ENCODE measurements at regions not wholly inside any gene's neighbourhood (a gene's known extent, or its start where the extent isn't known, plus 50 kb on each side); places are given as distances from the start of the nearest gene placed in this dataset.

- peaks cover 4% of the 10 kb centered on the region for H3K9me3 Mint-ChIP-seq
- no peak overlapping the region for H3K27ac Mint-ChIP-seq
- ATAC-seq = no peak
- H3K4me3 Mint-ChIP-seq = no peak overlapping the region
- H3K27me3 Mint-ChIP-seq = no peaks in the 10 kb centered on the region
- no peaks in the 10 kb centered on the region for H3K36me3 Mint-ChIP-seq
- H3K4me1 Mint-ChIP-seq = no peaks in the 10 kb centered on the region
Measured at GRCh38 chr15:97026781-97027180, 696.3 kb downstream of the NR2F2 start.

GRCh38 chr15:97027772-97028171 is 697.3 kb downstream of the NR2F2 start:
- peaks cover 4% of the 10 kb centered on the region for H3K9me3 Mint-ChIP-seq
- H3K27me3 Mint-ChIP-seq = no peaks in the 10 kb centered on the region
- no peaks in the 10 kb centered on the region for H3K4me1 Mint-ChIP-seq
- H3K36me3 Mint-ChIP-seq = no peaks in the 10 kb centered on the region
- no peak for ATAC-seq
- no peak overlapping the region for H3K4me3 Mint-ChIP-seq
- no peak overlapping the region for H3K27ac Mint-ChIP-seq

- no peak overlapping the region for H3K27ac Mint-ChIP-seq
- H3K36me3 Mint-ChIP-seq = no peaks in the 10 kb centered on the region
- H3K9me3 Mint-ChIP-seq = peaks cover 7% of the 10 kb centered on the region
- H3K4me3 Mint-ChIP-seq = no peak overlapping the region
- no peaks in the 10 kb centered on the region for H3K4me1 Mint-ChIP-seq
- no peak for ATAC-seq
- no peaks in the 10 kb centered on the region for H3K27me3 Mint-ChIP-seq
Measured at GRCh38 chr15:97030251-97030650, 699.8 kb downstream of the NR2F2 start.

- H3K4me3 Mint-ChIP-seq = no peak overlapping the region
- no peaks in the 10 kb centered on the region for H3K4me1 Mint-ChIP-seq
- no peaks in the 10 kb centered on the region for H3K27me3 Mint-ChIP-seq
- ATAC-seq = no peak
- peaks cover 13% of the 10 kb centered on the region for H3K9me3 Mint-ChIP-seq
- H3K27ac Mint-ChIP-seq = no peak overlapping the region
- no peaks in the 10 kb centered on the region for H3K36me3 Mint-ChIP-seq
Measured at GRCh38 chr15:97036301-97036700, 705.8 kb downstream of the NR2F2 start.

- Mint-ChIP-seq H3K9me3 (peaks cover 13% of the 10 kb centered on the region), H3K4me1 (no peaks in the 10 kb centered on the region), H3K27ac (no peak overlapping the region), H3K4me3 (no peak overlapping the region), H3K27me3 (no peaks in the 10 kb centered on the region), H3K36me3 (no peaks in the 10 kb centered on the region)
- no peak for ATAC-seq
Measured at GRCh38 chr15:97037080-97037479, 706.6 kb downstream of the NR2F2 start.

- no peaks in the 10 kb centered on the region for H3K27me3 Mint-ChIP-seq
- H3K4me3 Mint-ChIP-seq = no peak overlapping the region
- H3K27ac Mint-ChIP-seq = no peak overlapping the region
- no peaks in the 10 kb centered on the region for H3K4me1 Mint-ChIP-seq
- no peaks in the 10 kb centered on the region for H3K36me3 Mint-ChIP-seq
- no peak for ATAC-seq
- peaks cover 7% of the 10 kb centered on the region for H3K9me3 Mint-ChIP-seq
Measured at GRCh38 chr15:97045666-97046421, 715.3 kb downstream of the NR2F2 start.

- H3K9me3 Mint-ChIP-seq = peaks cover 6% of the 10 kb centered on the region
- H3K4me1 Mint-ChIP-seq = no peaks in the 10 kb centered on the region
- no peak overlapping the region for H3K4me3 Mint-ChIP-seq
- H3K27me3 Mint-ChIP-seq = no peaks in the 10 kb centered on the region
- H3K36me3 Mint-ChIP-seq = no peaks in the 10 kb centered on the region
- no peak for ATAC-seq
- H3K27ac Mint-ChIP-seq = no peak overlapping the region
Measured at GRCh38 chr15:97052513-97052912, 722.0 kb downstream of the NR2F2 start.

GRCh38 chr15:97053635-97054034 is 723.1 kb downstream of the NR2F2 start:
- ATAC-seq = no peak
- Mint-ChIP-seq H3K36me3 (no peaks in the 10 kb centered on the region), H3K27me3 (no peaks in the 10 kb centered on the region), H3K4me3 (no peak overlapping the region), H3K4me1 (no peaks in the 10 kb centered on the region), H3K27ac (no peak overlapping the region), H3K9me3 (peaks cover 6% of the 10 kb centered on the region)

- no peak for ATAC-seq
- H3K27me3 Mint-ChIP-seq = no peaks in the 10 kb centered on the region
- H3K4me1 Mint-ChIP-seq = no peaks in the 10 kb centered on the region
- no peaks in the 10 kb centered on the region for H3K36me3 Mint-ChIP-seq
- no peak overlapping the region for H3K27ac Mint-ChIP-seq
- H3K9me3 Mint-ChIP-seq = no peaks in the 10 kb centered on the region
- H3K4me3 Mint-ChIP-seq = no peak overlapping the region
Measured at GRCh38 chr15:97057503-97057902, 727.0 kb downstream of the NR2F2 start.

- no peaks in the 10 kb centered on the region for H3K36me3 Mint-ChIP-seq
- peaks cover 3% of the 10 kb centered on the region for H3K9me3 Mint-ChIP-seq
- ATAC-seq = no peak
- H3K27ac Mint-ChIP-seq = no peak overlapping the region
- H3K4me3 Mint-ChIP-seq = no peak overlapping the region
- H3K4me1 Mint-ChIP-seq = no peaks in the 10 kb centered on the region
- no peaks in the 10 kb centered on the region for H3K27me3 Mint-ChIP-seq
Measured at GRCh38 chr15:97059281-97059680, 728.8 kb downstream of the NR2F2 start.

- no peak overlapping the region for H3K4me3 Mint-ChIP-seq
- no peak overlapping the region for H3K27ac Mint-ChIP-seq
- H3K27me3 Mint-ChIP-seq = no peaks in the 10 kb centered on the region
Measured at GRCh38 chr15:97061392-97061791, 730.9 kb downstream of the NR2F2 start.

GRCh38 chr15:97071668-97072067 is 741.2 kb downstream of the NR2F2 start:
- no peak overlapping the region for H3K27ac Mint-ChIP-seq
- H3K36me3 Mint-ChIP-seq = no peaks in the 10 kb centered on the region
- no peak overlapping the region for H3K4me3 Mint-ChIP-seq
- ATAC-seq = no peak
- no peaks in the 10 kb centered on the region for H3K27me3 Mint-ChIP-seq
- no peaks in the 10 kb centered on the region for H3K4me1 Mint-ChIP-seq
- peaks cover 15% of the 10 kb centered on the region for H3K9me3 Mint-ChIP-seq

More at GRCh38 chr15:97061392-97061791, 730.9 kb downstream of the NR2F2 start:
- H3K4me1 Mint-ChIP-seq = no peaks in the 10 kb centered on the region
- ATAC-seq = no peak
- H3K9me3 Mint-ChIP-seq = peaks cover 6% of the 10 kb centered on the region
- no peaks in the 10 kb centered on the region for H3K36me3 Mint-ChIP-seq

GRCh38 chr15:97072545-97072944 is 742.0 kb downstream of the NR2F2 start:
- no peaks in the 10 kb centered on the region for H3K36me3 Mint-ChIP-seq
- no peak for ATAC-seq
- H3K27me3 Mint-ChIP-seq = no peaks in the 10 kb centered on the region
- no peak overlapping the region for H3K4me3 Mint-ChIP-seq
- no peaks in the 10 kb centered on the region for H3K4me1 Mint-ChIP-seq
- H3K9me3 Mint-ChIP-seq = peaks cover 15% of the 10 kb centered on the region
- H3K27ac Mint-ChIP-seq = no peak overlapping the region

- H3K27ac Mint-ChIP-seq = no peak overlapping the region
- no peaks in the 10 kb centered on the region for H3K27me3 Mint-ChIP-seq
- H3K36me3 Mint-ChIP-seq = no peaks in the 10 kb centered on the region
- no peak for ATAC-seq
- H3K9me3 Mint-ChIP-seq = peaks cover 9% of the 10 kb centered on the region
- H3K4me3 Mint-ChIP-seq = no peak overlapping the region
- H3K4me1 Mint-ChIP-seq = no peaks in the 10 kb centered on the region
Measured at GRCh38 chr15:97076011-97076410, 745.5 kb downstream of the NR2F2 start.

- Mint-ChIP-seq H3K36me3 (no peaks in the 10 kb centered on the region), H3K27me3 (no peaks in the 10 kb centered on the region), H3K9me3 (peaks cover 9% of the 10 kb centered on the region), H3K4me1 (no peaks in the 10 kb centered on the region), H3K27ac (no peak overlapping the region), H3K4me3 (no peak overlapping the region)
- no peak for ATAC-seq
Measured at GRCh38 chr15:97077975-97078374, 747.5 kb downstream of the NR2F2 start.

GRCh38 chr15:97078591-97078990 is 748.1 kb downstream of the NR2F2 start:
- Mint-ChIP-seq H3K36me3 (no peaks in the 10 kb centered on the region), H3K9me3 (peaks cover 9% of the 10 kb centered on the region), H3K4me3 (no peak overlapping the region), H3K27ac (no peak overlapping the region), H3K4me1 (no peaks in the 10 kb centered on the region), H3K27me3 (no peaks in the 10 kb centered on the region)
- no peak for ATAC-seq

Data from stimulated activated memory B cell treated with anti-CD40 and anti-IgM and Interleukin-4, amounts not matched to agents 10 μg/mL and 1 μg/mL and 100 μg/mL, for 72 hours (primary cell).